ENCODE measurements at regions not wholly inside any gene's neighbourhood (a gene's known extent, or its start where the extent isn't known, plus 50 kb on each side); places are given as distances from the start of the nearest gene placed in this dataset.

- ATAC-seq: no peak
- Histone ChIP-seq H3K36me3 (ENCODE audit: control insufficient read depth, insufficient read depth, low read length) (no peaks in the 10 kb centered on the region), H3K4me3 (ENCODE audit: low read length) (no peak overlapping the region), H3K27me3 (ENCODE audit: control insufficient read depth, insufficient read depth, low read length) (no peaks in the 10 kb centered on the region), H3K4me1 (ENCODE audit: control insufficient read depth, insufficient read depth, low read length) (no peaks in the 10 kb centered on the region), H3K27ac (ENCODE audit: low read length) (no peak overlapping the region), H3K9me3 (ENCODE audit: control insufficient read depth, insufficient read depth, low read length) (no peaks in the 10 kb centered on the region)
- Mint-ChIP-seq H3K9me3 (no peaks in the 10 kb centered on the region), H3K4me3 (no peak overlapping the region), H3K27ac (no peak overlapping the region), H3K4me1 (no peaks in the 10 kb centered on the region), H3K27me3 (ENCODE audit: low read depth in 2 of 2) (peaks cover 8 to 21% of the 10 kb centered on the region in 2 donors), H3K36me3 (no peaks in the 10 kb centered on the region)
- 59% methylated on average over 12 of the region's 12 CpGs for WGBS (ENCODE audit: insufficient coverage)
- TF ChIP-seq CTCF (IDR thresholded peaks at IDR 0.05): no peak
- DNase-seq: no peak
- intact Hi-C loops (cut with micrococcal nuclease): no loop called here
Measured at GRCh38 chr11:119808407-119809185, 79.6 kb upstream of the NECTIN1 start.

- H3K9me3 Mint-ChIP-seq: no peaks in the 10 kb centered on the region
- no peaks in the 10 kb centered on the region for H3K27me3 ChIP-seq (ENCODE audit: control insufficient read depth, insufficient read depth, low read length)
- intact Hi-C loops (cut with micrococcal nuclease): no loop called here
- H3K4me3 ChIP-seq (ENCODE audit: low read length): no peak overlapping the region
- H3K9me3 ChIP-seq (ENCODE audit: control insufficient read depth, insufficient read depth, low read length): no peaks in the 10 kb centered on the region
- H3K4me1 ChIP-seq (ENCODE audit: control insufficient read depth, insufficient read depth, low read length): no peaks in the 10 kb centered on the region
- H3K36me3 ChIP-seq (ENCODE audit: control insufficient read depth, insufficient read depth, low read length): no peaks in the 10 kb centered on the region
- no peaks in the 10 kb centered on the region for H3K4me1 Mint-ChIP-seq
- no peaks in the 10 kb centered on the region for H3K36me3 Mint-ChIP-seq
- H3K27ac ChIP-seq (ENCODE audit: low read length): no peak overlapping the region
- ATAC-seq (no peak), DNase-seq (no peak)
- H3K27me3 Mint-ChIP-seq (ENCODE audit: low read depth in 2 of 2): peaks cover 8 to 16% of the 10 kb centered on the region in 2 donors
- no peak overlapping the region for H3K27ac Mint-ChIP-seq
- WGBS (ENCODE audit: insufficient coverage): 78% methylated on average over 3 of the region's 3 CpGs
- TF ChIP-seq CTCF (IDR thresholded peaks at IDR 0.05): no peak
- H3K4me3 Mint-ChIP-seq: no peak overlapping the region
Measured at GRCh38 chr11:119807841-119808240, 78.8 kb upstream of the NECTIN1 start.

DNA sequence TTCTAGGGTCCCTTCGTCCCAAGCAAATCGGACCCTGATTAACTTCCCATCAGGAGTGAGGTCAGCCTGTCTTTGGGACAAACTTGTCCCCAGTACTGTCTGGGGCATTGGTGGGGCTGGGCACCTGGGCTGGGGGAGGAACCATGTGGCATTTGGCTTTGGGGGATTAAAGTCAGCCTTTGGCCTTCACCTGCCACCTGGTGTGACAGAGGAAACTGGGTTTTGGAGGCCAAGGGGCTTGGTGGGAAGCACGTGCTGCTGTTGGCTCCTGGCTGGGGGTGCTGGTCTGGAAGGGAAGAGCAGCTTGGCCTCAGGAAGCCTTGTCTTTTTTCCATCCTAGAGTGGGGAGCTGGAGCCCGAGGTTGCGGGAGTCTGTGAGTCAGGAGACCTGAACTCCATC, 78.4 kb upstream of the NECTIN1 start:
- Mint-ChIP-seq H3K4me1 (no peaks in the 10 kb centered on the region), H3K4me3 (no peak overlapping the region), H3K36me3 (no peaks in the 10 kb centered on the region), H3K9me3 (no peaks in the 10 kb centered on the region), H3K27me3 (ENCODE audit: low read depth in 2 of 2) (peaks cover 8 to 16% of the 10 kb centered on the region in 2 donors), H3K27ac (no peak overlapping the region)
- intact Hi-C loops (cut with micrococcal nuclease): no loop called here
- H3K27me3 ChIP-seq (ENCODE audit: control insufficient read depth, insufficient read depth, low read length): no peaks in the 10 kb centered on the region
- WGBS (ENCODE audit: insufficient coverage): 80% methylated on average over 5 of the region's 5 CpGs
- no peak overlapping the region for H3K27ac ChIP-seq (ENCODE audit: low read length)
- H3K9me3 ChIP-seq (ENCODE audit: control insufficient read depth, insufficient read depth, low read length): no peaks in the 10 kb centered on the region
- H3K4me3 ChIP-seq (ENCODE audit: low read length): no peak overlapping the region
- no peak for ATAC-seq
- no peaks in the 10 kb centered on the region for H3K36me3 ChIP-seq (ENCODE audit: control insufficient read depth, insufficient read depth, low read length)
- DNase-seq: no peak
- no peaks in the 10 kb centered on the region for H3K4me1 ChIP-seq (ENCODE audit: control insufficient read depth, insufficient read depth, low read length)
- TF ChIP-seq CTCF (IDR thresholded peaks at IDR 0.05): no peak
